ENCODE measurements at regions not wholly inside any gene's neighbourhood (a gene's known extent, or its start where the extent isn't known, plus 50 kb on each side); places are given as distances from the start of the nearest gene placed in this dataset.

DNA sequence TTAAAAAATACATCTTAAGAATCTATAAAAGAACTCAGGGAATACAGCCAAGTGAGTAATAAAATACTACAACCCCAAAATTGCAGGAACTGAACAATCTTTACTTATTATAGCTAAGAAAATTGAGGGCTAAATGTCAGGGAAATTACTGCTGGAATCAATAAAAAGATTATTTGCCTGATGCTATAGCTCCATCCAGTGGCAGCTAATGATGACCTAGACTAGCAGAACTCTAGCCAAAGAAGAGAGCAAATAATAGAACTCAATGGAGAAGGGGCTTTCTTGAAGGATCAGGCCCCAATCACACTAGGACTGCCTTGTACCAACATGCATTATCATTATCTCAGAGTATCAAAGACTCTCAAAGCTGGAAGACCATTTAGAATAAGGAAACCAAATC lies 85.0 kb upstream of the FAM241A start:
- TF ChIP-seq, protein P1, sequence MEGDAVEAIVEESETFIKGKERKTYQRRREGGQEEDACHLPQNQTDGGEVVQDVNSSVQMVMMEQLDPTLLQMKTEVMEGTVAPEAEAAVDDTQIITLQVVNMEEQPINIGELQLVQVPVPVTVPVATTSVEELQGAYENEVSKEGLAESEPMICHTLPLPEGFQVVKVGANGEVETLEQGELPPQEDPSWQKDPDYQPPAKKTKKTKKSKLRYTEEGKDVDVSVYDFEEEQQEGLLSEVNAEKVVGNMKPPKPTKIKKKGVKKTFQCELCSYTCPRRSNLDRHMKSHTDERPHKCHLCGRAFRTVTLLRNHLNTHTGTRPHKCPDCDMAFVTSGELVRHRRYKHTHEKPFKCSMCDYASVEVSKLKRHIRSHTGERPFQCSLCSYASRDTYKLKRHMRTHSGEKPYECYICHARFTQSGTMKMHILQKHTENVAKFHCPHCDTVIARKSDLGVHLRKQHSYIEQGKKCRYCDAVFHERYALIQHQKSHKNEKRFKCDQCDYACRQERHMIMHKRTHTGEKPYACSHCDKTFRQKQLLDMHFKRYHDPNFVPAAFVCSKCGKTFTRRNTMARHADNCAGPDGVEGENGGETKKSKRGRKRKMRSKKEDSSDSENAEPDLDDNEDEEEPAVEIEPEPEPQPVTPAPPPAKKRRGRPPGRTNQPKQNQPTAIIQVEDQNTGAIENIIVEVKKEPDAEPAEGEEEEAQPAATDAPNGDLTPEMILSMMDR (IDR thresholded peaks at IDR 0.05) = peak in 3 of 4 donors; percentile 24 to 45 (median 27)
- no peak for TF ChIP-seq POLR2A (IDR thresholded peaks at IDR 0.05)

Measured in right lobe of liver (tissue), 4 donors.